OCI-LY1 (cell line): ENCODE measurements at regions not wholly inside any gene's neighbourhood (a gene's known extent, or its start where the extent isn't known, plus 50 kb on each side); places are given as distances from the start of the nearest gene placed in this dataset.

Source experiments
- EZH2 ChIP-seq: fragments of 200-600 bp; sonication (generic), shearing (Covaris generic); IDR thresholded peaks from 2 replicates; pipeline ENCODE4 v1.8.0; 2017; ENCODE audit warnings: borderline replicate concordance, mixed run types, mild to moderate bottlenecking, antibody characterized with exemption, low read length, moderate library complexity, mixed read lengths
- TF ChIP-seq, protein P1 (sequence below): fragments of 200-600 bp; sonication (generic), shearing (Covaris generic); IDR thresholded peaks from 2 replicates; pipeline ENCODE4 v1.5.1; 2017; ENCODE audit warnings: mild to moderate bottlenecking, antibody characterized with exemption, low read length, moderate library complexity, mixed read lengths

DNA sequence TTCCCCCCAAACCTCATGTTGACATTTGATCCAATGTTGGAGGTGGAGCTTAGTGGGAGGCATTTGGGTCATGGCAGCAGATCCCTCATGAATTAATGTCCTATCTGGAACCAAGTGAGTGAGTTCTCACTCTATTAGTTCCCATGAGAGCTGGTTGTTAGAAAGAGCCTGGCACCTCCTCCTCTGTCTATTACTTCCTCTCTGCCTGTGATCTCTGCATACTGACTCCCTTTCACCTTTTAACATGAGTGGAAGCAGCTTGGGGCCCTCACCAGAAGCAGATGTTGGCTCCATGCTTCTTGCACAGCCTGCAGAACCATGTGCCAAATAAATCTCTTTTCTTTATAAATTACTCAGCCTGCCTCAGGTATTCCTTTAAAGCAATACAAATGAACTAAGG is 127.3 kb upstream of the RALGAPA2 start:
- TF ChIP-seq, protein P1, sequence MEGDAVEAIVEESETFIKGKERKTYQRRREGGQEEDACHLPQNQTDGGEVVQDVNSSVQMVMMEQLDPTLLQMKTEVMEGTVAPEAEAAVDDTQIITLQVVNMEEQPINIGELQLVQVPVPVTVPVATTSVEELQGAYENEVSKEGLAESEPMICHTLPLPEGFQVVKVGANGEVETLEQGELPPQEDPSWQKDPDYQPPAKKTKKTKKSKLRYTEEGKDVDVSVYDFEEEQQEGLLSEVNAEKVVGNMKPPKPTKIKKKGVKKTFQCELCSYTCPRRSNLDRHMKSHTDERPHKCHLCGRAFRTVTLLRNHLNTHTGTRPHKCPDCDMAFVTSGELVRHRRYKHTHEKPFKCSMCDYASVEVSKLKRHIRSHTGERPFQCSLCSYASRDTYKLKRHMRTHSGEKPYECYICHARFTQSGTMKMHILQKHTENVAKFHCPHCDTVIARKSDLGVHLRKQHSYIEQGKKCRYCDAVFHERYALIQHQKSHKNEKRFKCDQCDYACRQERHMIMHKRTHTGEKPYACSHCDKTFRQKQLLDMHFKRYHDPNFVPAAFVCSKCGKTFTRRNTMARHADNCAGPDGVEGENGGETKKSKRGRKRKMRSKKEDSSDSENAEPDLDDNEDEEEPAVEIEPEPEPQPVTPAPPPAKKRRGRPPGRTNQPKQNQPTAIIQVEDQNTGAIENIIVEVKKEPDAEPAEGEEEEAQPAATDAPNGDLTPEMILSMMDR = no peak
- no peak for TF ChIP-seq EZH2
